GM06990 (cell line): ENCODE measurements at regions not wholly inside any gene's neighbourhood (a gene's known extent, or its start where the extent isn't known, plus 50 kb on each side); places are given as distances from the start of the nearest gene placed in this dataset.

Experiments
- DNase-seq: peaks from one replicate; pipeline ENCODE4 v3.0.0-alpha.2; 2011; ENCODE audit not compliant: insufficient read length; ENCODE audit errors: extremely low read depth
- H3K27me3 ChIP-seq: replicated peaks from 2 replicates; pipeline ENCODE4 v1.6.0; 2011; ENCODE audit warnings: low read length; ENCODE audit not compliant: control insufficient read depth, insufficient read depth
- H3K36me3 ChIP-seq: 2 replicates; pipeline ENCODE4 v1.5.1; 2011; ENCODE audit warnings: low read length; ENCODE audit not compliant: control insufficient read depth, insufficient read depth
- H3K4me3 ChIP-seq: replicated peaks from 2 replicates; pipeline ENCODE4 v1.5.1; 2011; ENCODE audit warnings: low read depth, mild to moderate bottlenecking, control low read depth, low read length
- CTCF ChIP-seq: IDR thresholded peaks from 2 replicates; pipeline ENCODE4 v1.5.1; 2011; ENCODE audit warnings: low read length, control low read depth, mild to moderate bottlenecking, inconsistent platforms; ENCODE audit not compliant: insufficient read depth, poor library complexity, severe bottlenecking

GRCh38 chr1:212549503-212550017, 59.0 kb upstream of the ATF3 start:
- Histone ChIP-seq H3K36me3 (no peaks in the 10 kb centered on the region), H3K4me3 (no peak overlapping the region), H3K27me3 (no peaks in the 10 kb centered on the region)
- DNase-seq: no peak
- TF ChIP-seq CTCF: no peak

GRCh38 chr1:212551929-212552328, 56.6 kb upstream of the ATF3 start:
- TF ChIP-seq CTCF: no peak
- H3K4me3 ChIP-seq: no peak overlapping the region

GRCh38 chr1:212553676-212554075, 54.9 kb upstream of the ATF3 start:
- Histone ChIP-seq H3K27me3 (no peaks in the 10 kb centered on the region), H3K36me3 (no peaks in the 10 kb centered on the region), H3K4me3 (no peak overlapping the region)
- no peak for DNase-seq
- no peak for TF ChIP-seq CTCF

More at GRCh38 chr1:212551929-212552328, 56.6 kb upstream of the ATF3 start:
- no peak for DNase-seq
- Histone ChIP-seq H3K27me3 (no peaks in the 10 kb centered on the region), H3K36me3 (no peaks in the 10 kb centered on the region)

GRCh38 chr1:212554401-212554800, 54.2 kb upstream of the ATF3 start:
- Histone ChIP-seq H3K36me3 (no peaks in the 10 kb centered on the region), H3K4me3 (no peak overlapping the region), H3K27me3 (no peaks in the 10 kb centered on the region)
- DNase-seq: no peak
- TF ChIP-seq CTCF: no peak

GRCh38 chr1:212555426-212555825, 53.1 kb upstream of the ATF3 start:
- H3K4me3 ChIP-seq: no peak overlapping the region
- no peak for DNase-seq
- no peaks in the 10 kb centered on the region for H3K36me3 ChIP-seq
- H3K27me3 ChIP-seq: no peaks in the 10 kb centered on the region
- TF ChIP-seq CTCF: no peak

GRCh38 chr1:212556822-212557549, 51.6 kb upstream of the ATF3 start:
- Histone ChIP-seq H3K4me3 (no peak overlapping the region), H3K36me3 (no peaks in the 10 kb centered on the region), H3K27me3 (no peaks in the 10 kb centered on the region)
- TF ChIP-seq CTCF: no peak
- no peak for DNase-seq
